ENCODE measurements at regions not wholly inside any gene's neighbourhood (a gene's known extent, or its start where the extent isn't known, plus 50 kb on each side); places are given as distances from the start of the nearest gene placed in this dataset.

DNA sequence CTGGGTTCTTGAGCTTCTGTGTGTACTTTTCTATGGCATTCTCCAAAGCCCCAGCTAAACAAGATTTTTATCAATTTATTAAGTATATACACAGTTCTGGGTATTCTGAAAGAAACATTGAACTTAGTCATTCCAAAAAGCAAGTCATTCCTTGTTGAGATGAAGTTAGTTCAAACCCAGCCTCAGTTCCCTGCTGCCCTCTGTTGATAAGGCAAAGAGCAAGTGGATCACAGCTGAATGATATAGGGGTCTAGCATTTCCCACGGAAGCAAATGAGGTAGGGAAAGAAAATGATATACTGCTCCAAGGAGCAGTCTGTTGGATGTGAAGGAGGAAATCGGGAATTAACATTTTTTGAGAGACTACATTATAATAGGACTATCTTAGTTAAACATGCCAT is 841.8 kb upstream of the TENM4 start:
- no TSS peak for BruUV-seq (replicated peaks)
- H3K4me3 ChIP-seq (ENCODE audit: insufficient read depth, low read depth, low read length), result no peak overlapping the region
- H3K14ac ChIP-seq (replicated peaks; ENCODE audit: low read depth, low read length), result no peak overlapping the region
- H2BK120ac ChIP-seq (ENCODE audit: low read depth, low read length), result no peak overlapping the region
- H3K4ac ChIP-seq (ENCODE audit: low read depth, low read length), result no peak overlapping the region
- ChIA-PET POLR2A (ENCODE audit: unreplicated experiment) (no interaction called here), CTCF (interaction anchor here (0.6 kb wide), 1 partner anchor 383 kb away, joined by 3 read pairs; no protein-coding TSS in a partner anchor)
- no peak overlapping the region for H2AFZ ChIP-seq (replicated peaks; ENCODE audit: low read length, poor library complexity)
- intact Hi-C loops (cut with micrococcal nuclease) (no loop called here), dilution Hi-C loops (cut with HindIII; ENCODE audit: low sequenced_read_pairs, unreplicated experiment) (no loop called here), in situ Hi-C loops (cut with MboI; ENCODE audit: low sequenced_read_pairs) (no loop called here)
- peaks cover 4% of the 10 kb centered on the region; the same call in 1 of the 2 replicates for H3K27me3 ChIP-seq (ENCODE audit: control insufficient read depth, insufficient read depth, low read length)
- peaks cover 3% of the 10 kb centered on the region; the same call in 1 of the 2 replicates for H3K4me1 ChIP-seq (ENCODE audit: control insufficient read depth, insufficient read depth, low read length)
- no CpG with 5 or more reads among the region's 2 CpGs for WGBS, 2 experiments (ENCODE audit: extremely low coverage in 2 of 2, insufficient read length in 1 of 2)
- H2BK20ac ChIP-seq (ENCODE audit: low read depth, low read length), result no peak overlapping the region
- H2AK5ac ChIP-seq (ENCODE audit: low read depth, low read length), result no peak overlapping the region
- H3K9ac ChIP-seq (ENCODE audit: low read depth, low read length), result no peak overlapping the region
- H3K9me1 ChIP-seq (ENCODE audit: insufficient read depth, low read length), result no peaks in the 10 kb centered on the region
- no peak overlapping the region for H3K18ac ChIP-seq (ENCODE audit: low read depth, low read length)
- no peak overlapping the region for H4K8ac ChIP-seq (ENCODE audit: low read depth in 2 of 2, low read length in 2 of 2)
- H4K91ac ChIP-seq (ENCODE audit: insufficient read depth, low read depth, low read length), result no peak overlapping the region
- H2AK9ac ChIP-seq (replicated peaks; ENCODE audit: low read depth, low read length, poor library complexity), result no peak overlapping the region
- no peak overlapping the region for H3K23ac ChIP-seq (ENCODE audit: low read depth, low read length)
- H4K20me1 ChIP-seq (ENCODE audit: insufficient read depth, low read length), result no peaks in the 10 kb centered on the region
- no peak for DNase-seq
- no peak overlapping the region for H2BK15ac ChIP-seq (ENCODE audit: low read depth, low read length)
- H3K9me3 ChIP-seq (ENCODE audit: control insufficient read depth, insufficient read depth, low read length), result no peaks in the 10 kb centered on the region
- no peak for TF ChIP-seq MAZ (IDR thresholded peaks at IDR 0.05; ENCODE audit: borderline replicate concordance, low read depth, low read length)
- TF ChIP-seq CHD1 (IDR thresholded peaks at IDR 0.05; ENCODE audit: low read depth, low read length), result no peak
- TF ChIP-seq, protein P1, sequence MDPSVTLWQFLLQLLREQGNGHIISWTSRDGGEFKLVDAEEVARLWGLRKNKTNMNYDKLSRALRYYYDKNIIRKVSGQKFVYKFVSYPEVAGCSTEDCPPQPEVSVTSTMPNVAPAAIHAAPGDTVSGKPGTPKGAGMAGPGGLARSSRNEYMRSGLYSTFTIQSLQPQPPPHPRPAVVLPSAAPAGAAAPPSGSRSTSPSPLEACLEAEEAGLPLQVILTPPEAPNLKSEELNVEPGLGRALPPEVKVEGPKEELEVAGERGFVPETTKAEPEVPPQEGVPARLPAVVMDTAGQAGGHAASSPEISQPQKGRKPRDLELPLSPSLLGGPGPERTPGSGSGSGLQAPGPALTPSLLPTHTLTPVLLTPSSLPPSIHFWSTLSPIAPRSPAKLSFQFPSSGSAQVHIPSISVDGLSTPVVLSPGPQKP (IDR thresholded peaks at IDR 0.05; ENCODE audit: borderline replicate concordance, low read depth, low read length), result no peak
- no peak for TF ChIP-seq BHLHE40 (IDR thresholded peaks at IDR 0.05; ENCODE audit: low read depth, low read length)
- TF ChIP-seq POLR2A (IDR thresholded peaks at IDR 0.05; ENCODE audit: low read depth, low read length), result no peak
- TF ChIP-seq MAFK (IDR thresholded peaks at IDR 0.05; ENCODE audit: low read depth, low read length), result no peak
- TF ChIP-seq SMC3 (IDR thresholded peaks at IDR 0.05; ENCODE audit: low read depth, low read length), result no peak
- TF ChIP-seq, protein P2, sequence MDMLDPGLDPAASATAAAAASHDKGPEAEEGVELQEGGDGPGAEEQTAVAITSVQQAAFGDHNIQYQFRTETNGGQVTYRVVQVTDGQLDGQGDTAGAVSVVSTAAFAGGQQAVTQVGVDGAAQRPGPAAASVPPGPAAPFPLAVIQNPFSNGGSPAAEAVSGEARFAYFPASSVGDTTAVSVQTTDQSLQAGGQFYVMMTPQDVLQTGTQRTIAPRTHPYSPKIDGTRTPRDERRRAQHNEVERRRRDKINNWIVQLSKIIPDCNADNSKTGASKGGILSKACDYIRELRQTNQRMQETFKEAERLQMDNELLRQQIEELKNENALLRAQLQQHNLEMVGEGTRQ (IDR thresholded peaks at IDR 0.05; ENCODE audit: low read depth, low read length), result no peak
- no peak overlapping the region for H3K4me2 ChIP-seq (ENCODE audit: low read depth, low read length)
- no peak overlapping the region for H2BK5ac ChIP-seq (ENCODE audit: low read depth, low read length, poor library complexity, severe bottlenecking)
- no peak overlapping the region for H3K56ac ChIP-seq (ENCODE audit: extremely low read depth, insufficient read depth, low read length)
- no peaks in the 10 kb centered on the region for H3K79me1 ChIP-seq (ENCODE audit: low read depth in 1 of 2, low read length in 2 of 2)
- no peak overlapping the region for H3K27ac ChIP-seq (ENCODE audit: insufficient read depth, low read length)
- H4K5ac ChIP-seq (ENCODE audit: low read depth, low read length), result no peak overlapping the region
- H3K36me3 ChIP-seq (ENCODE audit: control insufficient read depth, insufficient read depth, low read length), result no peaks in the 10 kb centered on the region
- ATAC-seq (ENCODE audit: low read depth), result no peak
